ENCODE measurements at regions not wholly inside any gene's neighbourhood (a gene's known extent, or its start where the extent isn't known, plus 50 kb on each side); places are given as distances from the start of the nearest gene placed in this dataset.

GRCh38 chr2:52139241-52139640, 1107.3 kb upstream of the NRXN1 start:
- ChIA-PET POLR2A (ENCODE audit: low non-redundant PET) (no interaction called here), CTCF (no interaction called here)
- Histone ChIP-seq H3K36me3 (ENCODE audit: insufficient read depth, low read length, poor library complexity, severe bottlenecking) (no peaks in the 10 kb centered on the region), H3K4me3 (ENCODE audit: low read depth, low read length, poor library complexity, severe bottlenecking) (no peak overlapping the region), H3K27ac (ENCODE audit: low read depth, low read length, poor library complexity, severe bottlenecking) (no peak overlapping the region), H3K4me1 (ENCODE audit: insufficient read depth, low read length, poor library complexity, severe bottlenecking) (no peaks in the 10 kb centered on the region), H3K27me3 (replicated peaks; ENCODE audit: insufficient read depth, low read depth, low read length, poor library complexity) (no peaks in the 10 kb centered on the region), H3K9me3 (ENCODE audit: low read depth, low read length, poor library complexity, severe bottlenecking) (no peaks in the 10 kb centered on the region)
- no peak for DNase-seq (ENCODE audit: low spot score)
- BruUV-seq (replicated peaks): no TSS peak
- TF ChIP-seq EZH2 (IDR thresholded peaks at IDR 0.05; ENCODE audit: borderline replicate concordance, low read depth, low read length, poor library complexity, severe bottlenecking): no peak
- TF ChIP-seq CTCF (conservative IDR thresholded peaks at IDR 0.05; ENCODE audit: low read depth, low read length): no peak
- intact Hi-C loops (cut with micrococcal nuclease; ENCODE audit: unreplicated experiment): no loop called here

- no peaks in the 10 kb centered on the region for H3K9me3 ChIP-seq (ENCODE audit: low read depth, low read length, poor library complexity, severe bottlenecking)
- DNase-seq (ENCODE audit: low spot score): no peak
- H3K36me3 ChIP-seq (ENCODE audit: insufficient read depth, low read length, poor library complexity, severe bottlenecking): no peaks in the 10 kb centered on the region
- ChIA-PET POLR2A (ENCODE audit: low non-redundant PET) (no interaction called here), CTCF (no interaction called here)
- no peak overlapping the region for H3K4me3 ChIP-seq (ENCODE audit: low read depth, low read length, poor library complexity, severe bottlenecking)
- TF ChIP-seq CTCF (conservative IDR thresholded peaks at IDR 0.05; ENCODE audit: low read depth, low read length) (no peak), EZH2 (IDR thresholded peaks at IDR 0.05; ENCODE audit: borderline replicate concordance, low read depth, low read length, poor library complexity, severe bottlenecking) (no peak)
- no peak overlapping the region for H3K27ac ChIP-seq (ENCODE audit: low read depth, low read length, poor library complexity, severe bottlenecking)
- H3K27me3 ChIP-seq (replicated peaks; ENCODE audit: insufficient read depth, low read depth, low read length, poor library complexity): no peaks in the 10 kb centered on the region
- BruUV-seq (replicated peaks): no TSS peak
- intact Hi-C loops (cut with micrococcal nuclease; ENCODE audit: unreplicated experiment): no loop called here
- H3K4me1 ChIP-seq (ENCODE audit: insufficient read depth, low read length, poor library complexity, severe bottlenecking): no peaks in the 10 kb centered on the region
Observed at GRCh38 chr2:52135235-52135634, 1103.3 kb upstream of the NRXN1 start.

GRCh38 chr2:52128081-52128480, 1096.1 kb upstream of the NRXN1 start:
- POLR2A ChIA-PET (ENCODE audit: low non-redundant PET): no interaction called here
- CTCF ChIA-PET: no interaction called here
- no peak for DNase-seq (ENCODE audit: low spot score)
- no TSS peak for BruUV-seq (replicated peaks)
- Histone ChIP-seq H3K27me3 (replicated peaks; ENCODE audit: insufficient read depth, low read depth, low read length, poor library complexity) (peaks cover 8% of the 10 kb centered on the region), H3K4me1 (ENCODE audit: insufficient read depth, low read length, poor library complexity, severe bottlenecking) (no peaks in the 10 kb centered on the region), H3K27ac (ENCODE audit: low read depth, low read length, poor library complexity, severe bottlenecking) (no peak overlapping the region), H3K9me3 (ENCODE audit: low read depth, low read length, poor library complexity, severe bottlenecking) (no peaks in the 10 kb centered on the region), H3K36me3 (ENCODE audit: insufficient read depth, low read length, poor library complexity, severe bottlenecking) (no peaks in the 10 kb centered on the region), H3K4me3 (ENCODE audit: low read depth, low read length, poor library complexity, severe bottlenecking) (no peak overlapping the region)
- TF ChIP-seq EZH2 (IDR thresholded peaks at IDR 0.05; ENCODE audit: borderline replicate concordance, low read depth, low read length, poor library complexity, severe bottlenecking) (no peak), CTCF (conservative IDR thresholded peaks at IDR 0.05; ENCODE audit: low read depth, low read length) (no peak)
- intact Hi-C loops (cut with micrococcal nuclease; ENCODE audit: unreplicated experiment): no loop called here
